GM18861 (cell line): ENCODE measurements at regions not wholly inside any gene's neighbourhood (a gene's known extent, or its start where the extent isn't known, plus 50 kb on each side); places are given as distances from the start of the nearest gene placed in this dataset.
"Not testable (repeated sequence)": the region's sequence is repeated elsewhere in the genome, so short reads cannot be mapped to it uniquely, and the experiment has no call there.

Source experiments
- ATAC-seq: cut with Tn5 transposase; IDR thresholded peaks from one replicate; pipeline ENCODE4 v1.9.1; 2021; ENCODE audit not compliant: unreplicated experiment

DNA sequence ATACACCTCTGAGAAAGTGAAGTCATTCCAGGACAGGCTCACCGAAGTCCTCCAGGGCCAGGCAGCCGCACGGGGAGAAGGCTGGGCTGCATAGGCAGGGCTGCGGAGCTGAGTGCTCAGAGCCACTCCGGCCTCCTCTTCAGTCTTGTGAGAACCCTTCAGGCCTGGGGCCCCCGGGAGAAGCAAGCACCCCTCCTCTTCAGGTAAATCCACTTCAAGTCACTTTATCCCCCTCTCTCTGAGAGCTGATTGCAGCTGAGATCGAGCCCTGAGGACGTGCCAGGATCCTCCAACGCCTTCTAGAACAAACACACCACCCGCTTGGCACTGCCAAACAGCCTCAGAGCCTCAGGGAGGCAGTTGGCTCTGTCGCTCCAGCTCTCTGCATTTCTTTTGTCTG is 1526.3 kb downstream of the BRD1 start:
- no peak for ATAC-seq

DNA sequence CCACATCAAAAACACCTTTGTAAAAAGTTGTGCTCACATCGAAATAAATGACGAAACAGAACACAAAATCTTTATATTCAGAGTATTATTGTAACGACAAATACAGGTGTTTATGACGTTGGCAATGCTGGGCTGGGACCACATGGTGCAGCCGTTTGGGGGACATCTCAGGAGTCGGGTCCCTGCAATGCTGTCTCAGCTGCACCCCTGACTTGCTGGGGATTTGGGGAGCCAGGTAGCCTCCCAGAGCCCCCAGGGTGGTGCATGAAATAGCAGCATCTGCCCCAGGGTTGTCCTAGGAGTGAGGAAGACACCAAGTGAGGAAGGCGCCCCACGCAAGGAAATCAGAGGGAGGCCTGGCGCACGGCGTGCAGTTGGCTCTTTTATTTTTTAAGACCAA is 1526.8 kb downstream of the BRD1 start:
- no peak for ATAC-seq

DNA sequence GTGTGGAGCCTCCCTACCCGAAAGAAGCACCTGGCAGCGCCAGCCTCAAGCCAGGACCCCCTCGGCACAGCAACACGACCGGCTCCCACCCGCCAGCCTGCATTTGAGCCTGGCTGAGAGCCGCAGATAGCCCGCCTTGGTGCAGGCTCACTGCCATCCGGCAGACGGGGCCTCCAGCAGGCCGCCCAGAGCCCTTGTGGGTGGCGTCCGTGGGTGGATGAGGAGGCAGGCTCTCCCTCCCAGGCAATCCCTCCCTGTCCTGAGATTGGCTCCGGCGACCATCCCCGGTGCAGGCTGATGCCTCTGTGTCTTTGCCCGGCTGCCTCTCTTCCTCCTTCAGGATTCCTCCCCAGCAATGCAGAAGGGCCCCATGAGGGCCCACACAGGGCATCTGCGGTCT is 1527.9 kb downstream of the BRD1 start:
- ATAC-seq, result no peak

DNA sequence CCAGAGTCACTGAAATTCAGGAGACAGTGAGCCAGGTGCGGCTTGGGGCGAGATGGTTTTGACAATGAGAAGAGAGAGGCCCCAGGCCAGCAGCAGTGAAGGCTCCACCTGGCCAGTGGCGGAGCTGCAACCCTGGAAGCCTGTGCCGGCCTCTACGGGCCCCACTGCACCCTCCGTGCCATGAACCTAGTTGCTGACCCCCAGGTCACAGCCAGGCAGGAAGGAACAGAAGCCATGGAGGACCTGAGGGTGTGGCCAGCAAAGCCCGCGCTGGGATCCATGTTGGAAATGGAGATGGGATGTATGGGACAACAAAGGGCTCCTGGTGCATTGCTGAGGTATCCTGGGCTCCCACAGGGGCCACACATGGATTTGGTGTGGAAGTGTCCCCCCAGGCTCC is 1528.5 kb downstream of the BRD1 start:
- no peak for ATAC-seq

DNA sequence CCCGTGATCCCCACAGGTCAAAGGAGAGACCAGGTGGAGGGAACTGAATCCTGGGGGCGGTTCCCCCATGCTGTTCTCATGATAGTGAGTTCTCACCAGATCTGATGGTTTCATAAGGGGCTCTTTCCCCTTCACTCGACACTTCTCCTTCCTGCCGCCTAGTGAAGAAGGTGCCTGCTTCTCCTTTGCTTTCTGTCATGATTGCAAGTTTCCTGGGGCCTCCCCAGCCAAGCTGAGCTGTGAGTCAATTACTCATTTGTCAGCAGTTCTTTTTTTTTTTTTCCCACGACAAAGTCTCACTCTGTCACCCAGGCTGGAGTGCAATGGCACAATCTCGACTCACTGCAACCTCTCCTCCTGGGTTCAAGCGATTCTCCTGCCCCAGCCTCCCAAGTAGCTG is 1530.4 kb downstream of the BRD1 start:
- no peak for ATAC-seq

DNA sequence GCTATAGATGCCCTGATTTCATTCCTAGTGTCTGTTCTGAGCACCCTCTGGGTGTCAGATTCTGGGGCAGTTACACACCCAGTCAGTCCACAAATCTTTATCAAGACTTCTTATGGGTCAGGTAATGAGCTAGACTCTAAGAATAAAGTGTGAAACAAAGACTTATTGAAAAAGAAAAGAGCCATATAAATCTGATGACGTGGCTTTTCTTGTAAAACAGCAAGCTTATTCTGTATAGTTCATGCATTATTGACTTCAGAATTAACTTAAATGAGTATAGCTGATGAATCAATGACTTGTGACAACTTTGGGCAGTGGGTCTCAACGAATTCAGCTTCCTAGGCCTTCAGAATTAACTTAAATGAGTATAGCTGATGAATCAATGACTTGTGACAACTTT is 1527.5 kb downstream of the TBC1D22A start:
- not testable (repeated sequence) for ATAC-seq

DNA sequence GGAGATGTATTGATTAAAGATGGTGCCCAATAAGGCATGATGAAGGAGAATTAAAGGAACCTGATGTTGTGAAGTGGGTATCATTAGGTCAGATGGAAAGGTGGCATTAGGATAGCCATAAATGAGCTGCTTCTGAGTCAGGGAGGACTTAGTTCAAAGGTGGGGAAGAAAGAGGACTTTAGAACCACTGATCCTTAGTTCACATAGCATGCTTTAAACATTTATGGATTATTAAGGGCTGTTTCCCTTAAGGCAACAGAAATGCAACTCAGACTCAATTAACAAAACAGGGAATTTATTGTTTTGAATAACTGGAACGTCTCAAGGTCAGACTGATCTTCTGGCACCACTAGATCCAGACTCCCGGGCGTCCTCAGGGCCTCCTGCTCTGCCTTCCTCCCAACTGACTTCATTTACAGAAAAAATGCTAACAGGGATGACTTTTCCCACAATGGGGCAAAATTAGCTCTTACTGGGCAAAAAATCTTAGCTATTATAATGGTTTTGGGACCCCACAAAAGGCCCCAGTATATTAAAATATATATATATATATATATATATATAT is 1526.0 kb downstream of the TBC1D22A start:
- ATAC-seq, result no peak

DNA sequence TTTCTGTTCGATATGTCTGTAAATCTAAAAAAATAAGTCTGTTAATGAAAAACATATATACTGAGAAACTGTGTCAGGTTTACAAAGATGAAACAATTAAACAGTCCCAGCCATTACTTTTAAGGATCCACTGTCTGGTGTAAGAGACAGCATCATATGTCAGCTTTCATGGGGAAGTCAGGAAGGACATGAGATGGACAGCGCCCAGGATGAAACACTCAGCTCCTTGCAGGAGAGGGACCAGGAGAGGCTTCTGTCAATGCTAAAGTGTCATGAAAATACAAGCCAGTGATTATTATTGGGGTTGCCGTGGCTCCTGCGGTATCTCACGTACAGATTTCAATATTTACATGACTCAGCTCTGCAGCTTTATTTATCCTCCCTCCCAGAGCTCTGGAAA is 1524.6 kb downstream of the TBC1D22A start:
- ATAC-seq, result no peak

DNA sequence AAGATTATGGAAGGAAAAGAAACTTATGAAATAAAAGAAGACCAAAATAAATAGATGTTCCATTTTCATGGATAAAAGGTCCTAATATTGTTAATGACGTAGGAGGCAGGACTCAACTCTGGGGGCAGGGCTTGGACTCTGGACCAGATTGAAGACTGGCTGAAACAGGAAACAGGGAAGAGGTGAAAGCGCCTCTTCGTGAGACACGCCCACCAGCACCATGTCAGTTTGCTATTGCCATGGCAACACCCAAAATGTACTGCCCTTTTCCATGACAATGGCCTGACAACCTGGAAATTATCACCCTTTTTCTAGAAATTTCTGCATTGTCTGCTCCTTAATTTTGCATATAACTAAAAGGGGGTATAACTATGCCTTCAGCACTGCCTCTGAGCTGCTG is 1522.2 kb downstream of the TBC1D22A start:
- ATAC-seq, result no peak

DNA sequence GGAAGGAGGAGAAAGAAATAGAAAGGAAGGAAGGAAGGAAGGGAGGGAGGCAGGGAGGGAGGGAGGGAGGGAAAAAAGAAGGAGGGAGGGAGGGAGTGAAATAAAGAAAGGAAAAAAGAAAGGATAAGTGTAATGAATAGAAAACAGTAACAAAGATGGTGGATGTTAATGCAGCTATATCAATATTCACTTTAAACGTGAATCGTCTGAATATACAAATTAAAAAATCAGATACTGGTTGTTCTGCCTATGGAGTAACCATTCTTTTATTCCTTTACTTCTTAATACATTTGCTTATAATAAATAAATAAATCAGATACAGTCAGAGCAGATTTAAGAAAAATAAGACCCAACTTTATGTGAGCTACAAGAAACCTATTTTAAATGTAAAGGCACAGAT is 1520.4 kb downstream of the TBC1D22A start:
- no peak for ATAC-seq

DNA sequence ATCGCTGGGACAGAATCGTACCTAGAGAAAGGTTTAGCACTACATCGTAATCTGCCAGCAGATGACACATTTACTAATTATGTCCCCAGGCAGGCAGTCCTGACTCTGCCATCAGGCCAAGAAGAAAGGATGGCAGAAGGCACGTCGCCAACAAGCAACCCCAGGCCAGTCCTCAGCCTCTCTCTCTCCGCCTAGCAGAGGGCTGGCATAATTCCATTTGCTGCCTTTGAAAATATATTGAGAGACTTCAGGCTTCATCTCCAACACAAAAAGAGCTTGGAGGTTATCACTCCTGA is 1517.0 kb downstream of the TBC1D22A start:
- ATAC-seq, result no peak

DNA sequence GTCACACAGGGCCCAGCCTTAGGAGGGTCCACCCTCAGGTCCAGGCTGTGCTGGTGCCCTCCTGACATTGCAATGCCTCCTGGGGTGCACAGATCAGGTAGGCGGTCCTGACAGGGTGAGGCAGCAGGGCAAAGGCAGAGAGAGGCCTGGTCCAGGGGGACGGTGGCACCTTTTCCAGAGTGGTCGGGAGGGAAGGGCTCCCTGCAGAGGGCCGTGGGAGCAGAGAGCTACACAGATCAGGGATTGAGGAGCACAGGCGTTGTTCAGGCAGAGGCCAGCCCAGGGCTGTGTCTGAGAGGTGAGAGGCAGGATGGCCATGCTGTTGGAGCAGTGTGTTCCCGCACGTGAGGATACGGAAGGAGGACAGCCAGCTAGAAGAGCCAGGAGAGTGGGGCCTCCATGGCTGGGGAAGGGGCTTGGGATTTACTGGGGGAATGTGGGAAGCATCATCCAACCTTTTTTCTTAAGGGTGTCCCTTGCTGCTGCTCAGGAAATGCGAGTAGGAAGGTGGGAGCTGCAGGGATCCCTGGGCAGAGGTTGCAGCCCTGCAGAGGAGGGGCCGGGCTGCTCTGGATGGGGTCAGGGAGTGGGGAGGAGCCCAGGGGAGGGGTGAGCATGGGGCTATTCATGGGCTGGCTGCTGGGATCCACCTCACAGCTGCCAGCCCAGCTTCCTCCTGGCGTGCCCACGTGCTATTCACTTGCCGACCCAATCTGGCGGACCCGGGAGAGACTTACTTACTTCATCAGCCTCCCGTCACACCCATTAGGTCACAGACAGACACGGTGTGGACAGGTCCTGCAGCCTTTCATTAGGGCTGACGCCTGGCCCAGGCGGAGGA is 1516.4 kb downstream of the TBC1D22A start:
- ATAC-seq, result no peak

DNA sequence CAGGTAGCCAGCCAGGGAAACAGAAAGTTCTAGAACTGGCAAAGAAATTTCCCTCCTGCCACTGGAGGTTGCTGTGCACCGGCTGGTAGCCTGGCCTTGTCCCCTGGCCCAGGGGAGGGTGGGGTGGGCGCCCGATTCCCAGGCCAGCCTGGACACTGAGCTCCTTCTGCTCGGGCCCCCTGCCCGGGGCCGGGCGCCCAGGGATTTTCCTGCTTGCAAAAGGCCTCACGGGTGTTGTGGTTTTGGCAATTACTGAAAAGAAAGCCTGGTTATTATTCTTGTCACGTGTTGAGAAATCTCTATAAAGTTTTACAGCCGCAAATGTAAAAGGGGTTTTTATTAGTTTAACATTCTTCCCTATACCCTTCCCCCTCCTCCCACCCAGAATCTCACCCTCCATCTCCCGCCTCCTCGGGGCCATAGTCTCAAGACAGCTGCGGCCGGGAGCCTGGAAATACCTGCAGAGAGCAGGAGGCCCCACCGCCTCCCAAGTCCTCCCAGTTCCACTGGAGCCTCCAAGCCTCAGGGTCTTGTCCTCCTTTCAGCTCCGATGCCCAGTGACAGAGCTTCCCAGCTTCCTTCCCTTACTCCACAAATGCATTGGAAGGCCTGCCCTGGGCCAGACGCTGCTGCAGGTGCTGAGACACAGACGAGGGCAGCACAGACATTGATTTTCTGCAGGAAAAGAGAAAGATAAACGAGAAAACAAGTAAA is 1515.6 kb downstream of the TBC1D22A start:
- ATAC-seq, result no peak

DNA sequence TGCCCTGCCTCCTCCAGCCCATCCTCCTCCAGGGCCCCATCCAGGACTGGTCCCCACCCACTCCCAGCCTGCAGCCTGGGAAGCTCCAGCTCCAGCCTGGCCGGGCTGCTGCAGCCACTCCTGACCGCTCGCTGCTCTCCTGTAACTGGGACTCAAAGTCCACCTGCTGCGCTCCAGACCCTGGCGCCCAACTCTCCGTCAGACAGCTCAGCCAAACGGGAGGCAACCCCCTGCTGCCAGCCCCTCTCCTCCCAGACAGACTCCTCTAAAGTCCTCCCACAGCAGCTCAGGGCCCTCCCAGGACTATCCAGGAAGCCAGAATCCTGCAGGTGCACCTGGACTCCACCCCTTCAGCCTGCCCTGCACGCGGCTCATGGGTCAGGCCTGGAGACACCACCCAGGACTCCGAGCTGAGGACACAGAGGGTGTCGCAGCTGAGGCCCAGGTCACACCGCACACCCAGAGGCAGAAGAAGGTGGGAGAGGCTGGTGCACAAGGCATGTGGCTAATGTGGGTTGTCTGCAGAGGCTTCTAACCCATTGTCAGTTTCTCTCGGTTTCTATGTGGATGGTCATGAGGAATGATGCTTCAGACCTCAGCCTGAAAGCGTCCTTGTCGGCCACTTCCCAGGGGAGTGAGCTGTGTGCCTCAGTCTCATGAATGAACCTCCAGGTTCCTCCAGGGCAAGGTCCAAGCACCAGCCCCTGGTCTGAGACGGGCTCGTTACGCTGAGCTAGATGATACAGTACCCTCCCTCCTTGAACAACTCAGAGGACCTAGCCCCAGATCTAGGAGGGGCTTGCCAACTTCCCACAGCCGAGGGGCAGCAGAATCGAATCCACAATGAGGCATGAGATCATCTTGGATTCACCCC is 1514.8 kb downstream of the TBC1D22A start:
- no peak for ATAC-seq

DNA sequence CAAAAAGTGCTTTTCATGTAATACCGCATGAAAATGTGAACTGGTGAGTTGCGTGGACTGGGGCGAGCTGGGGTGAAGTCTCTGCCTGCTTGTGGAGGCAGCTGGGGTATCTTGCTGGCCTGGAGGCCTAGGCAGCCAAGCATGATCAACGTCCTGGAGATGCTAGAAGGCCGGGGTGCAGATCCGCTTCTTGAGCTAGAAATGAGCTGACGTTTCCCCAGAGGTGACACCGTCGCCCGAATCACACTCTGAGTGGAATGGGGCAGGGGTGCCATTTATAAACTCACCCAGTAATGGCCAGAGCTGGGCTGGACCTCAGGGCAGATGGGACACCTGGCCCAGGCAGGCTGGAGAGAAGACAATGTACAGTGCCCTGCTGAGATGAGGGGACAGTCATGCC is 1513.0 kb downstream of the TBC1D22A start:
- ATAC-seq, result no peak

DNA sequence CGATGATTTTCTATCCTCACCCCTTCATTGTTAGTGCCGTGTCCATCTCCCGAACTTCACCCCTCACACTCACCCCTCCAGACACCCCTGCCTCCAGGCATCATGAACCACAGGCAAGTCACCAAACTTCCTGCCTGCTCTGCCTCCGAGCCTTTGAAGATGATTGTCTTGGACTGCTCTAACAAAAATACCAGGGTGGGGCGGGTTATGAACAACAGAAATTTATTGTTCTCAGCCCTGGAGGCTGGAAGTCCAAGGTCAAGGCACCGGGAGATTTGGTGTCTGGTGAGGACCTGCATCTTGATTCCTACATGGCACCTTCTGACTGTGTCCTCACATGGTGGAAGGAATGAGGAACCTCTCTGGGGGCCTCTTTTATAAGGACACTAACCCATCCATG is 1508.3 kb downstream of the TBC1D22A start:
- ATAC-seq, result no peak

DNA sequence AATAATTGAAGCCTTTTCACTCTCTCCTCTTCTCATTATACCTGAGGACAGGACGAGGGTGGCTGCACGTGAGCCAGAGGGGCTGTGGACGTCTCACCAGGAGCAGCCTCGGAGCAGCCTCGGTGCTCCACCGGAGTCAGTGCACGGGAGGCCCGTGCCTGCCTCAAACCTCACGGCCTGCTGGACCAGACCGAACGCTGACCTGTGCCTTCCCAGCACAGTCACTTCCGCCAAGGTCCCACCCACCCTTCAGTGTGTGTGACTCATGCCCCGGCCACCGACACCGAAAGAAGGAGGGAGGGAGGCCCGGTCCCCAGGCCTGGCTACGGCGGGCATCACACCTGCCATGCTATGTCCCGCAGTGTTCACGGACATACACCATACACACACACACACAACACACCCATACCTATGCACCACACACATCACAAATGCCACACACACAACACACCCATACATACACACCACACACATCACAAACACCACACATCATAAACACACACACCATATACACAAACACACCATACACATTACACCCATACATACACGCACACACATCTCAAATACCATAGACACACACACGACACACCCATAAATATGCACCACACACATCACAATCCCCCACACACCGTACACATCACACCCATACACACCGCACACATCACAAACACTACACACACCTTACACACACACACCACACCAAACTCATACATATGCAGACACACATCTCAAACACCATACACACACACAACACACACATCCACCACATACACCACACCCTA is 1506.5 kb downstream of the TBC1D22A start:
- ATAC-seq, result no peak

DNA sequence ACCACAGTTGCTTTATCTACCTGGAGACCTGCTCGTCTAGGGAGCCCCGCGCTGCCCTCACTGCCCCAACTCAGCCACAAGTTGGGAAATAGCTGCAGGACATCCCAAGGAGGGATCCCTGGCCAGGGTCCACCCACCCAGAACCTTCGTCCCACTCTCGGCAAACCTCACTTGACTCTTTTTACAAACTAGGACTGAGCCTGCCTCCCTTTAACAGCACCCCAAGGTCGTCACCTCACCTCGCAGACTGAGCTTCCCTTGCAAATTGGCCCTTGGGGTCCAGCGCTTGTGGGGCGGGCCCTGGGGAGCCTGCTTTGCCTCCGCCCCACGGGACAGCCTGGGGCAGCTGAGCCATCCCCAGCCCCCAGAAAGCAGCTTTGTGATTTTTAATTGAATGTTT is 1505.8 kb downstream of the TBC1D22A start:
- ATAC-seq, result no peak

DNA sequence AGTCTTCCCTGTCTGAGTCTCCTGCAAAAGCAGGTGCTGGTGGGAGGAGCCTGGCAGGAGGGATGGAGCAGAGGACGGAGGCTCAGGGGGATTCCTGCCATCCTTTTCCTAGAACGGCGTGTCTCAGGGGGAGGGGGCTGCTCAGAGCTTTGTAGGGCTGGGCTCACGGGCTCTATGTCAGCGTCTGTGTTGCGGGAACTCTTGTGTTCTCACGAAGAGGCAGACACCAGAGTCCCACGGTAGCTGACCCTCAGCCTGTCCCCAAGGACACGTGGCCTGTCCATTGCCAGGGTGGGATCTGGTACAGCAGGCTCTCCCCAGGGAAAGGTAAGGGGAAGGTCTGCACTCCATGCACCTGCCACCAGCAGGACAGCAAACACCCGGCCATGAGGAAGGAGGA is 1505.2 kb downstream of the TBC1D22A start:
- ATAC-seq, result no peak

DNA sequence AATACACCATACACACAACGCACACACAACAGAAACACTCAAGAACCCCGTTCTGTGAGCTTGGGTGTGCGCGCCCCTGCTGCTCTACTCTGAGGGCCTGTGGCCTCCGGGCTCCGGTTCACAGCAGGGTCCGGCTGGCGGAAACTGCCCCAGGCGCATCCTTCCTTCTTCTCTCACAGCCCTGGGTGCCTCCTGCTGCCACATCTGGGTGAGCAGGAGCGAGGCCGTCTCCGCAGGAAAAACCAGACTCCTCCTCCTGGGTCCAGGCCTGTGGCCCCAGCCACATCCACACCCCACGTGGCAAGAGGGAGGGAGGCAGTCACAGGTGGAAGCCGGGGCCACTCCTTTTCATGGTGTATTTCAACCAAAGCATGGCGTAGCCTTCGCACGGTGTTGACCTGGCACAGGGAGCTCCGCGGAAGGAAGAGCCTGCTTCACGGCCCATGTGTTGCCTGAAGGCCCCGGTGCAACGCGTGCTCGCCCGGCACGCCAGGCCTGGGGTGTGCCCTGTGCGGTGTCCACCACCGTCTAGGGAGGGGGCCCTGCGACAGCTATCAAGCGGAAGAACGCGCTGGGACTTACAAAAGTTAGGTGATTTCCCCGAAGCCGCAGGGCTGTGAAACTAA is 1502.7 kb downstream of the TBC1D22A start:
- ATAC-seq, result no peak
